Epithelial cell of proximal tubule (primary cell): ENCODE measurements at regions not wholly inside any gene's neighbourhood (a gene's known extent, or its start where the extent isn't known, plus 50 kb on each side); places are given as distances from the start of the nearest gene placed in this dataset.

Source experiments
- DNase-seq: peaks from one replicate; pipeline ENCODE4 v3.0.0-alpha.2; 2011; ENCODE audit warnings: low read depth
- H3K4me3 ChIP-seq: 2 replicates; pipeline ENCODE4 v1.5.1; 2011; ENCODE audit warnings: low read depth, mild to moderate bottlenecking, low read length
- TF ChIP-seq, protein P1 (sequence below): conservative IDR thresholded peaks from 2 replicates; pipeline ENCODE4 v1.5.1; 2012; ENCODE audit warnings: low read depth, mild to moderate bottlenecking, low read length

DNA sequence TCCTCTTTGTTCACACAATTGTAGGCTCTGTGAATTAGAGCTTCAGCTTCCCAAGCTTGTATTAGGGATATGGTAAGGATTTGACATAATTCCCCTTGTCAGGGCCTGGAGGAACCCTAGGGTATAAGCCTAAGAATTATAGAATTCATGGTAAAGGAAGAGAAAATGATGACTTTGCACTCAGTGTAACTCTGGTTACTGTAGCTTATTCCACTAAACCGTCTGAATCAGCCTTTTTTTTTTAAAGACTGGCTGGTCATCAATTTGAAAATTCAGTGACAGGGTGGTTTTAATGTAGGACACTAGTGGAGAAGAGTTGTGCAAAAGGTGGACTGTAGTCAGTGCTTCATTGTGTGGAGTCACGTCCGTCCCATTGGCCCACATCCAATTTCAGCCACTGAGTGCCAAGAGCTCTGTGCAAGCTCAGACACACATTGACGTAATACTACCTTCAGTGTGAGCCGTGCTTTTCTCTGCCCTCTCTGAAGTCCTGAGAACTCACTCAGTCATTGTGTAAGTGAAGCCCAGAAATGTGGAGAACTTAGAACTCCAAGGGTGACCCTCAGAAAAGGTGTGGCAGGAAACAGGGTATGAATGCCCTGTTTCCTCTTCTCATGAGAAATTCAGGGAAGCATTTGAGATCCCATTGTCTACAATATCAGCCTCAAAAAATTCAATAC, 449.8 kb downstream of the C4orf33 start:
- DNase-seq = peak; percentile 10
- H3K4me3 ChIP-seq = no peak overlapping the region
- TF ChIP-seq, protein P1, sequence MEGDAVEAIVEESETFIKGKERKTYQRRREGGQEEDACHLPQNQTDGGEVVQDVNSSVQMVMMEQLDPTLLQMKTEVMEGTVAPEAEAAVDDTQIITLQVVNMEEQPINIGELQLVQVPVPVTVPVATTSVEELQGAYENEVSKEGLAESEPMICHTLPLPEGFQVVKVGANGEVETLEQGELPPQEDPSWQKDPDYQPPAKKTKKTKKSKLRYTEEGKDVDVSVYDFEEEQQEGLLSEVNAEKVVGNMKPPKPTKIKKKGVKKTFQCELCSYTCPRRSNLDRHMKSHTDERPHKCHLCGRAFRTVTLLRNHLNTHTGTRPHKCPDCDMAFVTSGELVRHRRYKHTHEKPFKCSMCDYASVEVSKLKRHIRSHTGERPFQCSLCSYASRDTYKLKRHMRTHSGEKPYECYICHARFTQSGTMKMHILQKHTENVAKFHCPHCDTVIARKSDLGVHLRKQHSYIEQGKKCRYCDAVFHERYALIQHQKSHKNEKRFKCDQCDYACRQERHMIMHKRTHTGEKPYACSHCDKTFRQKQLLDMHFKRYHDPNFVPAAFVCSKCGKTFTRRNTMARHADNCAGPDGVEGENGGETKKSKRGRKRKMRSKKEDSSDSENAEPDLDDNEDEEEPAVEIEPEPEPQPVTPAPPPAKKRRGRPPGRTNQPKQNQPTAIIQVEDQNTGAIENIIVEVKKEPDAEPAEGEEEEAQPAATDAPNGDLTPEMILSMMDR = no peak

DNA sequence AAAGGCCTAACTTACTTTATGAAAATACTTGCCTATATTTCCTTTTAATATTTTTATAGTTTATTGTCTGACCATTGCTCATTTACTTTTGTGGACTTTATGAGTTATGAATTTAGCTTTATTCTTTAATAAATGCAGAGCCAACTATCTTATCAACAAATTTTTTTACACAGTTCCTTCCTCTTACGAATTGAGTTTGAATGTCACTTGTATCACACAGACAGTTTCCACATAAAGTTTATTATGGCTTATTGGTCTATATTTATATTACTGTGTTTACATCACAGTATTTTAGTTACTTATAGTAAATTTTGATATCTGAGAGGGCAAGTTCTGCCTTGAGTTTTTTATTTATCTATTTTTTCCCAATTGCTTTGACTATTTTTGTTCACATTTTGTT, 450.6 kb downstream of the C4orf33 start:
- TF ChIP-seq, protein P1 = no peak
- no peak for DNase-seq
- no peak overlapping the region for H3K4me3 ChIP-seq

DNA sequence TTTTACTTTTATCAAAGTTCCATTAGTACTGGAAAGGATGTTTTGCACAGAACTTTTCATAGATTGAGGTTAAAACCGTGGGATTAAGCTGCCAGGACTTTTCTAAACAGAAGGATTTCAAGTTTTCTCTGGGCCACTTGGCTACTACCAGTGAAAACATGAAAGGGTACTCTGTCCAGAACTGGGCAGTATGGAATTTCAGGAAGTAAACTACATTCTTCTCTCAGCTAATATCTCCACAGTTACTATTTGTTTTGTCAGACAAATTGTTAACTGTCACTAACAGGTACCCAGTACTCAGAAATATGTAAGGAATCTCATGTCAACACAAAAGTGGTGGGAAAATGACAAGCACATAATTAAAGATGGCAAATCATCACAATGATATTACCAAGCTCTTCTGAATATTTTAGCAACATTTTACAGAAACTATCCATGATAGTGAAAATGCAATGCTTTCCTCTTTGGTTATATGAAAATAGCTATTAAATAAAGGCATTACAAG, 454.4 kb downstream of the C4orf33 start:
- no peak for DNase-seq
- TF ChIP-seq, protein P1 = no peak
- H3K4me3 ChIP-seq = no peak overlapping the region

DNA sequence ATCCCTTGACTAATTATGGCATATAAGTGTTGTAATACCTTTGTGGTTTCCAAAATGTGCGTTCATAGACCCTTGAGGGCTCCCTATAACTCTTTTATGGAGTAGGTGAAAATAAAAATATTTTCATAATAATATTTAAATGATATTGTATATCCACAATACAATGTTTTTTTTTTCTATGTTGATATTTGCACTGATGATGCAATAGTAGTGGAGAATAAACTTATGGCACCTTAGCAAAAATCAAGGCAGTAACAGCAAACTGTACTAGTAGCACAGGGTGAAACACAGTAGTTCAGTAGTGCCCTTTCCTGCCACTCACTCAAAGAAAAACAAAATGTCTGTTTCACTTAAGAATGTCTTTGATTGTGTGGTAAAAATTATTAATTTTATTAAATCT, 465.3 kb downstream of the C4orf33 start:
- no peak for DNase-seq
- H3K4me3 ChIP-seq = no peak overlapping the region
- TF ChIP-seq, protein P1 = no peak

DNA sequence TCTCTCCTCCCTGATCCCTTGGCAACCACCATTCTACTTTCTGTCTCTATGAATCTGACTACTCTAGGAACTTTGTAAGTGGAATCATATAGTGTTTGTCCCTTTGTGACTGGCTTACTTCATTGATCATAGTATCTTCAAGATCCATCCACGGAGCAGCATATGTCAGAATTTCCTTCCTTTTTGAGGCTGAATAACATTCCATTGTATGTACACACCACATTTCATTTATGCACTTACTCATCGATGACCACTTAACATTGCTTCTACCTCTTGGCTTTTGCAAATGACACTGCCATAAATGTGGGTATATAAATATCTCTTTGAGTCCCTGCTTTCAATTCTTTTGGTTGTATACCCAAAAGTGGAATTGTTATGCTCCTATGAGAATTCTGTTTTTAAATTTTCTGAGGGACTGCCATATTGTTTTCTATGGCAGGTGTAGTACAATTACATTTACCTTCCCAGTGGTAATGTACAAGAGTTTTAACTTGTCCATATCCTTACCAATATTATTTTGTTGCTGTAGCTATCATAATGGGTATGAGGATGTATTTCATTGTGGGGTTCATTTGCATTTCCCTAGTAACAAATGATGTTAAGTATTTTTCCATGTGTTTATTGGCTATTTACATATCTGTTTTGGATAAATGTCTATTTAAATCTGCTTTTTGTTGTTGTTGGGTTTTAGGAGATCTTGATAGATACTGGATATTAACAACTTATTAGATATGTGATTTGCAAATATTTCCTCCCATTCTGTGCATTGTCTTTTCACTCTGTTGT, 466.1 kb downstream of the C4orf33 start:
- TF ChIP-seq, protein P1 = no peak
- no peak for DNase-seq
- no peak overlapping the region for H3K4me3 ChIP-seq

DNA sequence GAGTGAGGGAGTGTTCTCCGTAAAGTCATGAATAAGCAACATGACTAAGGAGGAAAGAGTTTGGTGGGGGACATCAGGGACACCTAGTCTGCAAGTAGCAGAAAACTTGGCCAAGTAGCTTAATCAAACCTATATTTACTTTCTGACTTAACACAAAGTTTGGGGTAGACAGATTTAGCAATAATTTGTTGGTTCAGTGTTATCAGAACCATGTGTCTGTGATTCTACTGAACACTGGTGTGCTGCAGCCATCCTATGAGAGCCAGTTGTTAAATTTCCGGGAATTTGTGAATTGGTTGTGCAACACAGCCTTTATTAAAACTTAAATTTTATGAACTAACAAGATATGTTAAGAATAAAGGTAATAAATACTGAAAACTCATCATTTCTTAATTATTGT, 469.3 kb downstream of the C4orf33 start:
- H3K4me3 ChIP-seq = no peak overlapping the region
- TF ChIP-seq, protein P1 = no peak
- DNase-seq = no peak

DNA sequence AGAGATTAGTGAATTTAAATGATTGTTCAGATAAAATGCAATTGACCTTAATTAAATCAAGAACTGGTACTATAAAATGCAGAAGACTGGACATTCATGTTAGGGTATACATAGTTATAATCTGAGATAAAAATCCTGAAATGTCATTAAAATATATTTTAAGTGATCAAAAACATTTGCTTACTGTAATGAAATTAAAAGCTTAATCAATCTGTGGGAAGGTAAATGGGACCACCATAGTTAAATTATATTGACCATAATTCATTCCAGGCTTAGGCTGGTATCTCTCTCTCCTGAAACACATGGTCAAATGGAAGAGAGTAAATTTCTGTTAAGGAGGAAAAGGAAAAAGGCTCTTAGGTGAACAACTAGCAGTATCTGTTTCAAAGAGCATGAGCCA, 474.4 kb downstream of the C4orf33 start:
- TF ChIP-seq, protein P1 = no peak
- H3K4me3 ChIP-seq = no peak overlapping the region
- DNase-seq = no peak
